ENCODE measurements at regions not wholly inside any gene's neighbourhood (a gene's known extent, or its start where the extent isn't known, plus 50 kb on each side); places are given as distances from the start of the nearest gene placed in this dataset.
"Not testable (repeated sequence)": the region's sequence is repeated elsewhere in the genome, so short reads cannot be mapped to it uniquely, and the experiment has no call there.

DNA sequence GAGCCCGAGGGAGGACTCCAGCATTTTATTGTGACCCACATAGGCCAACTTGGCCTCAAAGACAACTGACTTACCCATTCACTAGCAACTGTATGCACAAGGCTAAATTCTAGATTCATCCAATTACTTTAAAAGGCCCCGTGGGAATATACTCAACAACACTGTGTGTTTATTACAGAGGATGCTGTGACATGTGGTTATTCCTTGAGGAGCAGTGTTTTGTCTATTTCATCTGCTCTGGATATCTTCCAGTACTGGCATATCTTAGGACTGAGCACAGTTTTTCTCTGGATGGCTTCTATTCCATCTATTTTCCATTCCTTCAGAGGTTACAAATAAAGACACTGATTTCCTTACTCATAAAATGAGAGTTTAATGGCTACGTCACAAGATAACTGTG, 87.2 kb upstream of the KRAS start:
- no peak for DNase-seq (ENCODE audit: low spot score)

DNA sequence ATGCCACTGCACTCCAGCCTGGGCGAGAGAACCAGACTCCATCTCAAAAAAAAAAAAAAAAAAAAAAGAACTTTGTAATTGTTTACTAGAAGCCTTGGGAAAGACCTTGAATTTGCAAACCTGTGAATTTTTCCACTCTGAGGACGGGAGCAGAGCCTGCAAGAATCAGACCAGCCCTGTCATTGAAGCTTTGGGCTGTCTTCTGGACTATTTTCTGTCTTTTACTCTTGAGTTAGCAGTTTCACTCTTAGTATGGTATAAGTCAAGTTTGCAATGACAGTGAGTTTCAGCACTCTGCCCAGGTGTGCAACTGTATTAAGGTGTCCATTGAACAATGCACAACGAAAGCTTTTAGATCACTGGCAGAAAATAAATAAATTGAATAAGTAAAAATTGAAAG, 81.4 kb upstream of the KRAS start:
- no peak for DNase-seq (ENCODE audit: low spot score)

DNA sequence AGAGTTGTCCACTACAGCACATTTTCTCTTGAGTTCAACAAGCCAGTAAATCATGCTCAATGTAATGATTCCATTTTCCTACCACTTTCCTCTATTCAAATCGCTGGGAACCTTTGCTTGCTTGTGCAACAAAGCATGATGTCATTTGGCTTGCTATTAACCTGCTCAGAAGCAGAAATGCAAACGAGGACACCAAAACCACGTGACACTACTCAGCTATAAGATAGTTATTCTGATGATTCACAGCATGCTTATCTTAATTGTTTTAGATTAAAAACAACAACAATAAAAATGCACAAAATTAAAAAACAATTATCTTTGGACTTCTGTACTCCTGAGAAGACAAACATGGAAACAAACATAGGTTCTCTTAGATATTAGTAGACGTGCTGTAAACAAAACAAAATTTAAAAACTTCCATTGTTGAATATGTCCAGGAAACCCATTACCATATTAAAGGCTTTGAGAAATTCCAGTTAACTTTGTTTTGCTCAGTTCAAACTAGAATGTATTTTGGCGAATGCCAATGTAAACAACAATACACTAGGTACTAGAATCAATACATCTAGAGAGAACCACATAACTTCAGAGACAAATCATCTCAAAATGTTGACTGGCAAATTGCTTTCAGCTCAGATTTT, 77.5 kb upstream of the KRAS start:
- DNase-seq (ENCODE audit: low spot score) = no peak

DNA sequence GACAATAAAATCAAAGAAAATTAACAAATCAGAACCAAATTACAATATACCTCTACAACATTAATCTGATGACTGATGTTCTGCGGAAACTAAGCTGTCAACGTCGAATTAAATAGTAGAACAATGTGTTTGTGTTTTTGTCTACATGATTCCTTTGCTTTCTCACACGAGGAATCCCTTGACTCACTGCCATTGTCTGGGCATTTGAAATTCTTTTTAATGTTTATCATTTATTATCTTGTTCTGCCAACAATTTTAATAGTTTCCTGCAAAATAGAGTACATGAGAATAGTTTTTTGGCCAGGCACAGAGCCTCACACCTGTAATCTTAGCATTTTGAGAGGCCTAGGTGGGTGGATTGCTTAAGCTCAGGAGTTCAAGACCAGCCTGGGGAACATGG, 76.6 kb upstream of the KRAS start:
- no peak for DNase-seq (ENCODE audit: low spot score)

DNA sequence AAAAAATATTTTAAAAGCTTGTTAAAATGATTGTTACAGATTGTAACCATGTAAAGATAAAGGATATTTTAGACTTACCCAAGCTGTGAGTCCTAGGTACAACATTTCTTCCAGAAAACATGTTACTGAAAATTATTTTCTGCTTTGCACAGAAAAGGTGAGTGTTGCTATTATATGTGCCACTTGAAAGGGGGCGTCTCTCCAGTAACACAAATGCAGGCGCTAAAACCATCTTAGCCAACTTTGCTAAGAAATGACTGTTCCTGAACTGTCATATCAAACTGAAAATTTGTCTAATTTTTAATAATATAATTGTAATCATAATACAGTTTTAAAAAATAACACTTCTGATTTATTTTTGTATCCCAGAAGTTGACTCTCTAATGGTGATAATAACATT, 75.6 kb upstream of the KRAS start:
- no peak for DNase-seq (ENCODE audit: low spot score)

DNA sequence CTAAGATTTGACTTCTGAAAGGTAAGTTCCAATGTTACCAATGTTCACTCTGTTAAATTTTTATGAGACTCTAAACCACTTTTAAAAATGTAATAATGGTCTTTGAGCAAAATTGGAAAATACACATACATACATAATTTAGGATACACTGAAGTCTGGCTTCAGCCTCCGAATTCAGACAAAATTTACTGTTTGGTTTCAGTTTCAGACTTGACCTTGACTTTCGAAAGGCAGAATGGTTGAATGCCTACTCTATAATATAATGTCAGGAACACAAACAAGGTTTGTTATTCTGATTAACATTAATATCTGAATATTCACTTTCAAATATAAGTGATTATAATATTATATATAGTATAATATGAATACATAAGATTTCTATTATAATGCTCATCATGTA, 74.1 kb upstream of the KRAS start:
- DNase-seq (ENCODE audit: low spot score) = no peak

DNA sequence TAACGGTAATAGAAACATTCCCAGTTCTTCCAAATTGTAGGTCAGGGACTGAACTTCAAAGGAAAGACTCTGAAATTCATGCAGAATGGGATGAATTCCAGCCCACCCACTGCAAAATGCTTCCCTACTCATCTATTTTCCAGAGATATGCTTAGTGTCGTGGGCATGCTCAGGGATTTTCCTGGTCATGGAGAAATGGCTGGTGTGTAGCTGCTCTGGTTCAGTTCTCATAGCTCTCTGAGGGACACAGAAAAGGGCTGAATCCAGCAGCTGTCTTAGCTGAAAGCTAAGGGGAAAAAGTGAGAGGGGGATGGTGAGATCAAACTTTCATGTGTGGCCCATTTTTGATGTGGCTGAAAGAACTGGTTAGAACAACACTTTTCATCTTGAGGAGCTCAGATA, 72.9 kb upstream of the KRAS start:
- DNase-seq (ENCODE audit: low spot score) = no peak

DNA sequence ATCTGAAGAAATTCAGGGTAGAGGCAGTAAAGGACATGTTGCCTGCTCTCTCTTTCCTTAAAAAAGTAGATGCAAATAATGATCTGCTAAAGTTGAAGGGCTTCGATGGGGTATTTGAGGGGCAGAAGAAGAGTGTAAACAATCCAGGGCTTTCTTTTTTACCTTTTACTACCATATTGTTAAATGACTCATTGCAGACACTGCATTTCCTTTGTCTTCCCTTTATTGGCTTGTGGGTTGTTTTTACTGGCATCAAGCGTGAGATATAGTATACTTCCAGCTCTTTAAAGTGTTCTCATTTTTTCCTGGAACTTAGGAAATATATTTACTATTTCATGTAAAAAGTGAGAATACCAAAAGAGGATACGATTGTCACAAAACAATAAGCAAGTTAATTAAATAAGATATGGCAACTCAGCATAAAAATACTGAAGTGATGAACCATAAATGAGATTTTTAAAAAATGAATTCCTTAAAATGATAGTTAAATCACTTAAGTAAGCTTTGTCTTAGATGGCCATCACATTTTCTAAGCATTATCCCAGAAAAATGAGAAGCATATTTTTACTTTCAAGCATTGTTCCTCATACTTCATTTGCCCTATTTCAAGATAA, 72.3 kb upstream of the KRAS start:
- DNase-seq (ENCODE audit: low spot score) = no peak

DNA sequence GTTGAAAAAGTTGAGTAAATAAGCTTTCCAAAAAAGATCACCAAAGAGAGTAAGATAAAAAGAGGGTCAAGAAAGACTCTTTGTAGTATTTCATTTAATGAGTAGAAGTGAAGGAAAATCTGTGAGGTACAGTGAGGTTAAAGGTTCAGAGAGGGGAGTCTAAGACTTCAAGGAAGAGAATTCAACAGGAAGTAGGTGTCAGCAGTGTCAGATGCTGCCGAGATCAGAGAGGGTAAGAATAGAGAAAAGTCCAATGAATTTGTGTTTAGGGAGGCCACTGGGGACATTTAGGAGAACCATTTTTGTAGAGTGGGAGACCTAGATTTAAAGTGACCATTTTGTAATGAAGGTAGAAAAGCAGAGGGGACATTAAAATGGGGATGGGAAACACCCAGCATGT, 71.6 kb upstream of the KRAS start:
- DNase-seq (ENCODE audit: low spot score) = no peak

DNA sequence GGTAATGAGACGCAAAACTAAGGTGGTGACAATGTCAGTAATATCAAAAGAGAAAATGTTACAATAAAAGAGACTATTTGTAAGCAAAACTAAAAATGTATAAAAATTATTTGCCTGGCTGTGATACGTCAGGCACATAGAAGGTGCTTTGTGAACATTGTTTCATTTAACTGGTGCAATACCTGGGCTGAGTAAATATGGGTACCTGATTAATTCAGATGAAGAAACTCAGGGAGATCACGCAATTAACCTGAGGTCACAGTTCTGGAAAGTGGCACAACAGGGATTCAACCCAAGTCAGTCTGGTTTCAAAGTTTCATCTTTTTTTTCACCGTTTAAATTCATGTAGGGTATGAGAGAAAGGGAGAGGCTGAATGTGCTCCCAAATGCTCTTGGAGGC, 71.0 kb upstream of the KRAS start:
- no peak for DNase-seq (ENCODE audit: low spot score)

DNA sequence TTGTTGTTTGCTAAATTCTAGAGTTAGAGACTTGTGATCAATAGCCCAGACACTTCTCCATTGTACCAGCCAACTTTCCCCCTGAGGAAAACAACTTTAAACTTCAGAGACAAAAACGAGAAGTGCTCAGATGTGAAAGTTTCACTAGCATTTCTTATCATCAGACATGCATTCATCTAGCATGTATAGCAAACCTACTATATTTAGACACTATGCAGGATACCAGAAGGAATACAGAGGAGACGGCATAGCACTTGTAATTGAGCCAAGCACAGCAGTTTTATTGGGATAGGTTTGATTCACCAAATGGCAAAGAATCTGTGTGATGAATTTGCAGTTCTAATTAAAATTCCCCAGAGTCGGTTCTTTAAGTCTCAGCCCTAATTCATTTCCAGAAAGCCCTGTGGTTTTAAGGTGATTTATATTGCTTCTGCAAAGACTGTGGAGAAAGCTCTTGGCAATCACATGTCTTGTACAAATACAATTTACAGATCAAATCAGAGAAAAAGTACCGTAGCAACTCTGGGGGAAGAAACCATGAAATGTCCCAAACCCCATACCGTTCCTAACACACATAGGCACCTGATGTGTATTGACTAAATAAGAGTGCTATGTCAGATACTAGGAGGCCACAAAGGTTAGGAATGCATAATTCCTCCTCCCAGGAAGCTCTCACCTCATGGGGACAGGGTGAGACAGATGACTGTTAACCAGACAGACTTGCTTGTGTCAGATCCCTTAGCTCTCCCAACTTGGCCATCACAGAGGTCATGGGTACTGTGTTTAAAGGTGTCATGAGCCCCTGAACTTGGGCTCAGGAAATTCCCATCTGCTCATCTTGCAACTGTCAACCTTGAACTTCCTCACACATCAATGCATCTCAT, 69.6 kb upstream of the KRAS start:
- DNase-seq (ENCODE audit: low spot score) = no peak

DNA sequence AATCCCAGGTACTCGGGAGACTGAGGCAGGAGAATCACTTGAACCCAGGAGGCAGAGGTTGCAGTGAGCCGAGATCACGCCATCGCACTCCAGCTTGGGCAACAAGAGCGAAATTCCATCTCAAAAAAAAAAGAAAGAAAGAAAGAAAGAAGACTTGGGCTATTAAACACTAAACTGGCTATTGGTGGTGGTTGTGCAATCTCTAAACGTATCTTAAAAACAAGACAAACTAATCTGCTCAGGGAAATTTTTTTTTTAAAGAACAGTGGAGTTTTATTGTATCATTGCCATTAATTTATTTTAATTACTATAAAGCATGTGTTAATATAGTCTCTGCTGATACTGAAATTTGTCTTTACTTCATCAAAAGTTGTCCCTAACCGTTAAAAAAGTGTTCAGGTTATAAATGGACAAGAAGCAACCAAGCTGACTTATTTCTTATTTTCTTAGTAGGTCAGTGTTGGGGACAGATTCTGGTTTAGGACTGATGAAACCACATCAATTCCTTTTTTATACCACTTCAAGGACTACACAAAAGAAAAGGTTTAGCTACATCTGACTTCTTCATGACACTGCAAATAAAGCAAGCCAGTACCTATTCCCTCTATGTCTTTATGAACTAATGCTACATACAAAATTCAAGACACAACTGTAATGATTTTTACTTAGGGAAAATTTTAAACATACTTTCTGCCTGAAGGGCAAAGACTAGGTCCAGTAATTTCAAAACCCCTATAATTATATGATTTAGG, 68.7 kb upstream of the KRAS start:
- DNase-seq (ENCODE audit: low spot score) = no peak

DNA sequence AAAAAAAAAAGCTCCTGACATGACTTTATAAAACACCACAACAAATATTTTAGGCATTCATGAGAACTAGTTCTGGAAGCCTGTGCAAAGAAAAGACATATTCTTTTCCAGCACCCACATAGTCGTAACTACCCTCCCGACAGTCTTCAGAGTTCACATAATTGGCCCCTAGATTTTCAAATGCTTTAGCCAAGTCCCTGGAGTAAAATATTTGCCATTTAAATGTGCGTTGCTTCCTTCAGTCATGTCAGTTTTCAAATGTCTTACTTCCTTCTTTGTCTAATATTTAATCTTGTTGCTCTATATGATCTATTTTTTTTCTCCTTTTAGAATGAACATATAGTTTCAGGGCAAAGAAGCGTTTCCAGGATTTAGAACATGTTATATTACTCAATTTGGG, 66.8 kb upstream of the KRAS start:
- no peak for DNase-seq (ENCODE audit: low spot score)

DNA sequence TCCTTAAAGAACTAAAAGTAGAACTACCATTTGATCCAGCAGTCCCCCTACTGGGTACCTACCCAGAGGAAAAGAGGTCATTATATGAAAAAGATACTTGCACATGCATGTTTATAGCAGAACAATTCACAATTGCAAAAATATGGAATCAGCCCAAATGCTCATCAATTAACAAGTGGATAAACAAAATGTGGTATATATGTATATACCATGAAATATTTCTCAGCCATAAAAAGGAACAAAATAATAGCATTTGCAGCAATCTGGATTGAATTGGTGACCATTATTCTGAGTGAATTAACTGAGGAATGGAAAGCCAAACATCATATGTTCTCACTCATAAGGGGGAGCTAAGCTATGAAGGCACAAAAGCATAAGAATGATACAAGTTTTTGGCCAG, 64.7 kb upstream of the KRAS start:
- no peak for DNase-seq (ENCODE audit: low spot score)

DNA sequence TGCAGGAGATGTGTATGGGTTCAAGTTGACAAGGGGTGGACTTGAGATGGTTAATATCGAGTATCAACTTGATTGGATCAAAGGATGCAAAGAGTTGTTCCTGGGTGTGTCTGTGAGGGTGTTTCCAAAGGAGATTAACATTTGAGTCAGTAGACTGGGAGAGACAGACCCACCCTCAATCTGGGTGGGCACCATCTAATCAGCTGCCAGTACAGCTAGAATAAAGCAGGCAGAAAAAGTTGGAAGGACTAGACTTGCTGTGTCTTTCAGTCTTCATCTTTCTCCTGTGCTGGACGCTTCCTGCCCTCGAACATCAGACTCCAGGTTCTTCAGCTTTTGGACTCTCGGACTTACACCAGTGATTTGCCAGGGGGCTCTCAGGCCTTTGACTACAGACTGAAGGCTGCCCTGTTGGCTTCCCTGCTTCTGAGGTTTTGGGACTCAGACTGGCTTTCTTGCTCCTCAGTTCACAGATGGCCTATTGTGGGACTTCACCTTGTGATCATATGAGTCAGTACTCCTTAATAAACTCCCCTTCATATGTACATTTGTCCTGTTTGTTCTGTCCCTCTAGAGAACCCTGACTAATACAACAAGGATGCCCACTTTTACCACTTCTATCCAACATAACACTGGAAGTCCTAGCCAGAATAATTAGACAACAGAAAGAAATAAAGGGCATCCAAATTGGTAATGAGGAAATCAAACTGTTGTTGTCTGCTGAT, 62.7 kb upstream of the KRAS start:
- not testable (repeated sequence) for DNase-seq (ENCODE audit: low spot score)

DNA sequence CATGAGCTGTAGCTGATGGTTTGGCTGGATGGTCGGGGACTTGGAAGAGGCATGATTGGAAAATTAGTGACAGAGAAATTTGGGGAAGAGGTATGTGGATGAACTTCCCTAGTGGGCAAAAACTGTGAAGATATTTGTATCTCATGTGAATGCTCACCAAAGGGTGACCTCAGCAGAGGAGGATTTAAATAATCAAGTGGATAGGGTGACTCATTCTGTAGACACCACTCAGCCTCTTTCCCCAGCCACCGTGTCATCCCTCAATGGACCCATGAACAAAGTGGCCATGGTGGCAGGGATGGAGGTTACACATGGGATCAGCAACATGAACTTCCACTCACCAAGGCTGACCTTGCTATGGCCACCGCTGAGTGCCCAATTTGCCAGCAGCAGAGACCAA, 60.8 kb upstream of the KRAS start:
- DNase-seq (ENCODE audit: low spot score) = no peak

DNA sequence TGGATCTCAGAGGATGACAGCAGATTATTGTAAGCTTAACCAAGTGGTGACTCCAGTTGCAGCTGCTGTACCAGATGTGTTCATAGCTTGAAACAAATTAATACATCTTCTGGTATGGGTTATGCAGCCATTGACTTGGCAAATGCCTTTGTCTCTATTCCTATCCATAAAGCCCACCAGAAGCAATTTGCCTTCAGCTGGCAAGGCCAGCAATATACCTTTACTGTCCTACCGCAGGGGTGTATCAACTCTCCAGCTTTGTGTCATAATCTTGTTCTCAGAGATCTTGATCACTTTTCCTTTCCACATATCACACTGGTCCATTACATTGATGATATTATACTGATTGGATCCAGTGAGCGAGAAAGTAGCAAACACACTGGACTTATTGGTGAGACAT, 59.3 kb upstream of the KRAS start:
- not testable (repeated sequence) for DNase-seq (ENCODE audit: low spot score)

DNA sequence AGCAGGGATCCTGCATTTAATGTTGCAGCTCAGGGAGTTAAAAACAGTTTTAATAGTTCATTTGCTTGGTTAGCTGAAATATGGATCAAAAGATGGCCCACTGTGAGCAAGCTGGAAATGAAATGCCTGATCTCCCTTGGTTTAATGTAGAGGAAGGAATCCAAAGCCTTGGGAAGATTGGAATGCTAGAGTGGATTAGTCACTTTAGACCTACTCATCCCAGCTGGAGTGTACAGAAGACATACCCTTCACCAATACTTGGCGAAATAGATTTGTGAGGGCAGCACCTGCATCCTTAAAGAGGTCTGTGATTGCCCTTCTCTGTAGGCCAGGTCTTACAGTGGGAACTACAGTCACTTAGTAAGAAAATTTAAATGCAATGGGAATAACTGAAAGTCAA, 58.0 kb upstream of the KRAS start:
- no peak for DNase-seq (ENCODE audit: low spot score)

DNA sequence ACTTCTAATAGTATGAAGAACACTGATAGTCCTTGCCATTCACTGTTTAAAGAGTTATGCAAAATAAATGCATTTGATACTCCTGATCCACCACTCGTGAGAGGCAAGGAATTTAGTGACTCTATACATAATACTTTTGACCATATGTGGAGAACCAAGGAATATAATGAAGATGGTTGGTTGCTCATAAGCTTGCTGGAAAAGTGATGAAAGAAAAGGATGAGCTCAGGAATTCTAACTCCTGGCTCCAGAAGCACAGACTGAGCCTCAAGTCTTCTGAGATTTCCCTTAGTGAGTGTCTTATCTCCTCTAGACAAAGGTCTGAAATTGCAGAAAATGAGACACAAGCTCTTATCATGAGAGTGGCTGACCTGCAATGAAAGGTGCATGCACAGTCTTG, 57.1 kb upstream of the KRAS start:
- no peak for DNase-seq (ENCODE audit: low spot score)

DNA sequence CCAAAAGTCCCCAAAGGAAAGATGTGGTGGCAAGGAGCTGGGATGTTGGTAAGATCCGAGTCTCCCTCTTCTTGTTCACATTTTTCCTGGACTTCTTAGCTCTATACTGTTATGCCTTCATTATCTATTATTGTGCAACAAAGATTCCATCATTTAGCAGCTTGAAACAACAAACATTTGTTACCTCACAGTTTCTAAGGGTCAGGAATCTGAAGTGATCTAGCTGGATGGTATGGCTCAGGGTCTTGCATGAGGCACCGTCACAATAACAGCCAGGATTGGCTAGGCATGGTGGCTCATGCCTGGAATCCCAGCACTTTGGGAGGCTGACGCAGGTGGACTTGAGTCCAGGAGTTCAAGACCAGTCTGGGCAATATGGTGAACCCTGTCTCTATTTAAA, 51.1 kb upstream of the KRAS start:
- DNase-seq (ENCODE audit: low spot score) = no peak

Data from left forelimb (tissue), 1 donor.